Adrenal gland (tissue), 5 donors: ENCODE measurements at regions not wholly inside any gene's neighbourhood (a gene's known extent, or its start where the extent isn't known, plus 50 kb on each side); places are given as distances from the start of the nearest gene placed in this dataset.

Experiments used
- CTCF ChIP-seq, 6 experiments: fragments of 450-650 bp in 4 of 6; fragments of 200-600 bp in 2 of 6; sonication (generic) in 1 of 6; IDR thresholded peaks; 1 replicate in 5 of 6; 2 replicates in 1 of 6; pipeline versions ENCODE4 v1.5.1 to v1.8.0; 2016 to 2021; ENCODE audit warnings: antibody characterized with exemption in 6 of 6, mild to moderate bottlenecking in 2 of 6, moderate library complexity in 1 of 6
- POLR2A ChIP-seq, 2 donors: fragments of 450-650 bp; IDR thresholded peaks; one replicate each; pipeline ENCODE4 v1.6.1; 2017; ENCODE audit warnings: antibody characterized with exemption in 2 of 2, mild to moderate bottlenecking in 2 of 2, moderate library complexity in 1 of 2
- donor health status: DM: no; HTN: no; CAD: no.

GRCh38 chr1:232166942-232167341 is 463.0 kb downstream of the SIPA1L2 start:
- TF ChIP-seq CTCF (IDR thresholded peaks at IDR 0.05) (no peak), POLR2A (IDR thresholded peaks at IDR 0.05) (no peak)
